Endothelial cell (in vitro differentiated cells): ENCODE measurements at regions not wholly inside any gene's neighbourhood (a gene's known extent, or its start where the extent isn't known, plus 50 kb on each side); places are given as distances from the start of the nearest gene placed in this dataset.

Source experiments
- DNase-seq: peaks from one replicate; pipeline ENCODE4 v3.0.0; 2021; ENCODE audit warnings: low spot score
- H3K27ac Mint-ChIP-seq: one replicate; pipeline ENCODE4 v1.8.0; 2021; ENCODE audit warnings: mixed read lengths, inconsistent platforms; ENCODE audit not compliant: unreplicated experiment
- H3K27me3 Mint-ChIP-seq: one replicate; pipeline ENCODE4 v1.8.0; 2021; ENCODE audit warnings: mild to moderate bottlenecking, moderate library complexity, mixed read lengths, inconsistent platforms; ENCODE audit not compliant: unreplicated experiment
- H3K36me3 Mint-ChIP-seq: one replicate; pipeline ENCODE4 v1.8.0; 2021; ENCODE audit warnings: mild to moderate bottlenecking, low read depth, mixed read lengths, inconsistent platforms; ENCODE audit not compliant: unreplicated experiment
- H3K4me1 Mint-ChIP-seq: one replicate; pipeline ENCODE4 v1.8.0; 2021; ENCODE audit warnings: mild to moderate bottlenecking, mixed read lengths, inconsistent platforms; ENCODE audit not compliant: unreplicated experiment
- H3K4me3 Mint-ChIP-seq: one replicate; pipeline ENCODE4 v1.8.0; 2021; ENCODE audit warnings: mild to moderate bottlenecking, mixed read lengths, inconsistent platforms; ENCODE audit not compliant: unreplicated experiment
- H3K9me3 Mint-ChIP-seq: one replicate; pipeline ENCODE4 v1.8.0; 2021; ENCODE audit warnings: mixed read lengths, inconsistent platforms; ENCODE audit not compliant: unreplicated experiment
- TF ChIP-seq, protein P1 (sequence below): fragments of 200-600 bp; sonication (generic); IDR thresholded peaks from one replicate; pipeline ENCODE4 v1.5.0; 2021; ENCODE audit warnings: antibody characterized with exemption; ENCODE audit not compliant: unreplicated experiment

DNA sequence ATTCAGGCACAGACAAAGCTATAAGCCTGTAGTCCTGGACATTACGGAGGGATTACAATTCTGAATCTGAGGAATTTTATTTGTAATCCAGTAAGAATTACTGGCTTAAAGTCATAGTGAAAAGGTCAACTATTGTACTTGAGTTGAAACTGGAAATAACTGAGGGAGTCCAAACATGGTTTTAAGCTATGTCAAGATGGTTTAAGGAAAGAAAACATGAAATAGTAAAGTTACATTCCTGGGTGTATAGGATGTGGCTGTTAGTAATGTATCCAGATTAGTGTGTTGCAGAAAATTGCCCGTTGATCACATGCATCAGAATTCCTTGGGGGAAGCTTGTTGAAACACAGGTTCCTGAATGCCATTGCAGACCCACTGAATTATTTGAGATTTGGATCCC is 124.8 kb upstream of the GORAB start:
- no peak for DNase-seq
- Mint-ChIP-seq H3K27me3 (no peaks in the 10 kb centered on the region), H3K4me1 (no peaks in the 10 kb centered on the region), H3K36me3 (no peaks in the 10 kb centered on the region), H3K9me3 (no peaks in the 10 kb centered on the region), H3K4me3 (no peak overlapping the region), H3K27ac (no peak overlapping the region)
- TF ChIP-seq, protein P1, sequence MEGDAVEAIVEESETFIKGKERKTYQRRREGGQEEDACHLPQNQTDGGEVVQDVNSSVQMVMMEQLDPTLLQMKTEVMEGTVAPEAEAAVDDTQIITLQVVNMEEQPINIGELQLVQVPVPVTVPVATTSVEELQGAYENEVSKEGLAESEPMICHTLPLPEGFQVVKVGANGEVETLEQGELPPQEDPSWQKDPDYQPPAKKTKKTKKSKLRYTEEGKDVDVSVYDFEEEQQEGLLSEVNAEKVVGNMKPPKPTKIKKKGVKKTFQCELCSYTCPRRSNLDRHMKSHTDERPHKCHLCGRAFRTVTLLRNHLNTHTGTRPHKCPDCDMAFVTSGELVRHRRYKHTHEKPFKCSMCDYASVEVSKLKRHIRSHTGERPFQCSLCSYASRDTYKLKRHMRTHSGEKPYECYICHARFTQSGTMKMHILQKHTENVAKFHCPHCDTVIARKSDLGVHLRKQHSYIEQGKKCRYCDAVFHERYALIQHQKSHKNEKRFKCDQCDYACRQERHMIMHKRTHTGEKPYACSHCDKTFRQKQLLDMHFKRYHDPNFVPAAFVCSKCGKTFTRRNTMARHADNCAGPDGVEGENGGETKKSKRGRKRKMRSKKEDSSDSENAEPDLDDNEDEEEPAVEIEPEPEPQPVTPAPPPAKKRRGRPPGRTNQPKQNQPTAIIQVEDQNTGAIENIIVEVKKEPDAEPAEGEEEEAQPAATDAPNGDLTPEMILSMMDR, result no peak

DNA sequence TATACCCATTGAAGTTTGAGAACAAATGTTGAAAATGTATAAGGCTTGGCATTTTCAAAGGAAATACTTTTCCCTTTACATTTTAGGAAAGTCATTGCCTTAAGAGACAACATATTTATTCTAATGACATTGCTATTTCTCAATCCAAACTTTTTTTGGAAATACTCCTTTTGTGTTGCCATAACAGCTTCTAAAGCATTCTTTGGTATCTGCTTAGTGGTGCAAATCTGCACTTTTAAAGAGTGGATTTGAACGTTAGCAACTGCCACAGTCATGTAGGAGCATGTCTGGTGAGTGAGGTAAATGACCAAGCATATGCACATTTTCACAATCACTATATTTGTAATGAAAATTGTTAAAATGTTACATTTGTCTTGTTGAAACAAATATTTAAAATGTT is 124.4 kb upstream of the GORAB start:
- no peak for DNase-seq
- no peak overlapping the region for H3K27ac Mint-ChIP-seq
- no peaks in the 10 kb centered on the region for H3K9me3 Mint-ChIP-seq

DNA sequence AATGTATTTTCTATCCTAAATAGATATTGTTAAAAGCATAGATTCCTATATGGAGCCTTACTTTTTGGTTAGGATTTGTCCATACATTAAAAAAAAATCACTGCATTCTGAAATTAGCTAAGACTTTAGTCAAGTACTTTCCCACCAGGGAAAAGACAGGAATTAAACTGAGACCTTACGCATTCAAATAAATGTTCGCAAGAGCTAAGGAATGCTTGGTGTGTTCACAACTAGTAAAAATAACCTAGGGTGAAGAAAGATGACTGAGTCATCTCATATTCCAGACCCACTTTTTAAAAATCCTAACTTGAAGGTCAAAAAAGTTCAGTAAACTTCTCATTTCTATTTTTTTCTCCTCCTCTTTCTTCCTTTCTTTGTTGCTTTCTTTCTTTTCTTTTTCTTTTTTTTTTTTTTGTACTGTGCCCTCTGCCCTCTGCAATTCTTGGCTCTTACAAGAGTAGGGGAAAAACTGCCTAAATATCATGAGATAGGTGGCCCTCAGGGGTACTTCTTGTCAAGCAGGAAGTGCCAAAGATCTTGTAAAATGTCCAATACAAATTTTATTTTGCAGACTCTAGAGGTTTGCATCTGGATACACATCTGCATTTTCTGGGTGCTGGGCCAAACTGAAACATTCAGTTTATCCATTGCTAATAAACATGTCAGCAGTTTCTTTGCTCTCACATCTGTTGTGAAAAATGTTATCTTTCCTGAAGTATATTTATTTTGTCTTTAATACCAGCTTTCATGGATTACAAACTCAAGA is 121.4 kb upstream of the GORAB start:
- Mint-ChIP-seq H3K27ac (no peak overlapping the region), H3K4me3 (no peak overlapping the region), H3K4me1 (no peaks in the 10 kb centered on the region), H3K36me3 (no peaks in the 10 kb centered on the region), H3K9me3 (no peaks in the 10 kb centered on the region), H3K27me3 (no peaks in the 10 kb centered on the region)
- TF ChIP-seq, protein P1, result no peak
- DNase-seq, result no peak

More for the DNA sequence above, 124.4 kb upstream of the GORAB start:
- no peak overlapping the region for H3K4me3 Mint-ChIP-seq
- H3K27me3 Mint-ChIP-seq, result no peaks in the 10 kb centered on the region
- TF ChIP-seq, protein P1, result no peak
- no peaks in the 10 kb centered on the region for H3K36me3 Mint-ChIP-seq
- H3K4me1 Mint-ChIP-seq, result no peaks in the 10 kb centered on the region

DNA sequence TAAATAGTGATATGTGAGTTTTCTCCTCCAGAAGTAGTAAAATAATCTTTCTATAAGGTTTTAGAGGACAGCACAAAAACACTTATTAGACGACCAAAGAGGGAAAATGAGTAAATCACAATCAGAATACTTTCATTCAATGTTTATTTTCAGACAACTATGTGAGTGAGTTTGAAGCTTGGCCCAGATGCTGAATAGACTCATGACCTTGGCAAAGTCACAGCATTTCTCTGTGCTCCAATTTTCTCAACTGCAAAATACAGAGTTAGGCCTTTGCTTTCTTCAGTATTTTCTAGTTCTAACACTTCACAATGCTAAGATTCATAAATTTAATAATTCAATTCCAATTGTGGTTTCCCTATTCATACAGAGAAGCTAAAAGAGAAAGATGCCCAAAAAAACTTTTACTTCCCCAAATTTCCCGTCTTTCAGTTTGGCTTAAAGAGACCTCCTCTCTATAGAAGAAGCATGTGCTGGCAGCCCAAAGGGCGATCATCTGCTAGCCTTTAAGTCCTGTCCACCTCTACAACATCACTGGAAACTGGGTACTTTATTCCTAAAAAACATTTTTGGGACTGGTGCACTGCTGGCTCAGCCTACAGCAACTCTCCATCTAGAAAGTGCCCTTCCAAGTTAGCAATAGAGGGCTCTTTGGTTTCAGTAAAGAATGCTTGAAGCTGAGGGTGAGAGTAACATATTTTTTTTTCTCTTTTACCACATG is 116.8 kb upstream of the GORAB start:
- Mint-ChIP-seq H3K27ac (no peak overlapping the region), H3K27me3 (no peaks in the 10 kb centered on the region), H3K4me1 (no peaks in the 10 kb centered on the region), H3K9me3 (peaks cover 12% of the 10 kb centered on the region), H3K4me3 (no peak overlapping the region), H3K36me3 (peaks cover 3% of the 10 kb centered on the region)
- no peak for DNase-seq
- TF ChIP-seq, protein P1, result no peak
